ENCODE measurements at regions not wholly inside any gene's neighbourhood (a gene's known extent, or its start where the extent isn't known, plus 50 kb on each side); places are given as distances from the start of the nearest gene placed in this dataset.

DNA sequence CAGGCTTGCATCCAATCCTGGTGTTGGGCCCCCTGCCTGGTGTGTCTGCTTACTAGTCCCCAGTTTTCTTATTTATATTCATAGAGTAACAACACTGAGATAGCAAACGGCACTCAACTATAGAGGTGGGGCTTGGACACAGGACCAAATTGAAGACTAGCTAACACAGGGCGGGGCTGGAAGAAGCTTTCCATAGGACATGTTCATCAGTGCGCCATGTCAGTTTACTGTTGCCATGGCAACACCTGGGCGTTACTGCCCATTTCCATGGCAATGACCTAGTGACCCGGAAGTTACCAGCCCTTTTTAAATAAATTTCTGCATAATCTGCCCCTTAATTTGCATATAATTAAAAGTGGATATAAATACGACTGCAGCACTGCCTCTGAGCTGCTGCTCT, 275.5 kb upstream of the TMEM132C start:
- Histone ChIP-seq H3K9me2 (replicated peaks; ENCODE audit: insufficient read depth, low read length) (no peaks in the 10 kb centered on the region), H3K27me3 (ENCODE audit: low read length) (no peaks in the 10 kb centered on the region), H4K20me1 (ENCODE audit: low read depth, low read length) (no peaks in the 10 kb centered on the region), H3F3A (ENCODE audit: insufficient read depth) (no peaks in the 10 kb centered on the region), H3K79me2 (ENCODE audit: insufficient read depth, low read length) (no peaks in the 10 kb centered on the region), H2AFZ (ENCODE audit: low read depth, low read length, severe bottlenecking) (no peak overlapping the region), H3K4me2 (ENCODE audit: low read depth, low read length, poor library complexity, severe bottlenecking) (no peak overlapping the region), H3K9ac (ENCODE audit: low read length) (no peak overlapping the region), H3K9me3 (ENCODE audit: insufficient read depth, low read length) (no peaks in the 10 kb centered on the region), H3K36me3 (ENCODE audit: low read length) (no peaks in the 10 kb centered on the region), H3K4me3 (ENCODE audit: insufficient read depth, low read length, poor library complexity, severe bottlenecking) (no peak overlapping the region), H3K27ac (ENCODE audit: low read depth, low read length) (no peak overlapping the region)
- TF ChIP-seq, protein P1, sequence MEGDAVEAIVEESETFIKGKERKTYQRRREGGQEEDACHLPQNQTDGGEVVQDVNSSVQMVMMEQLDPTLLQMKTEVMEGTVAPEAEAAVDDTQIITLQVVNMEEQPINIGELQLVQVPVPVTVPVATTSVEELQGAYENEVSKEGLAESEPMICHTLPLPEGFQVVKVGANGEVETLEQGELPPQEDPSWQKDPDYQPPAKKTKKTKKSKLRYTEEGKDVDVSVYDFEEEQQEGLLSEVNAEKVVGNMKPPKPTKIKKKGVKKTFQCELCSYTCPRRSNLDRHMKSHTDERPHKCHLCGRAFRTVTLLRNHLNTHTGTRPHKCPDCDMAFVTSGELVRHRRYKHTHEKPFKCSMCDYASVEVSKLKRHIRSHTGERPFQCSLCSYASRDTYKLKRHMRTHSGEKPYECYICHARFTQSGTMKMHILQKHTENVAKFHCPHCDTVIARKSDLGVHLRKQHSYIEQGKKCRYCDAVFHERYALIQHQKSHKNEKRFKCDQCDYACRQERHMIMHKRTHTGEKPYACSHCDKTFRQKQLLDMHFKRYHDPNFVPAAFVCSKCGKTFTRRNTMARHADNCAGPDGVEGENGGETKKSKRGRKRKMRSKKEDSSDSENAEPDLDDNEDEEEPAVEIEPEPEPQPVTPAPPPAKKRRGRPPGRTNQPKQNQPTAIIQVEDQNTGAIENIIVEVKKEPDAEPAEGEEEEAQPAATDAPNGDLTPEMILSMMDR (IDR thresholded peaks at IDR 0.05; ENCODE audit: insufficient read depth, low read length, poor library complexity, severe bottlenecking): no peak
- no peak for TF ChIP-seq EZH2phosphoT487 (conservative IDR thresholded peaks at IDR 0.05; ENCODE audit: low read length)

DNA sequence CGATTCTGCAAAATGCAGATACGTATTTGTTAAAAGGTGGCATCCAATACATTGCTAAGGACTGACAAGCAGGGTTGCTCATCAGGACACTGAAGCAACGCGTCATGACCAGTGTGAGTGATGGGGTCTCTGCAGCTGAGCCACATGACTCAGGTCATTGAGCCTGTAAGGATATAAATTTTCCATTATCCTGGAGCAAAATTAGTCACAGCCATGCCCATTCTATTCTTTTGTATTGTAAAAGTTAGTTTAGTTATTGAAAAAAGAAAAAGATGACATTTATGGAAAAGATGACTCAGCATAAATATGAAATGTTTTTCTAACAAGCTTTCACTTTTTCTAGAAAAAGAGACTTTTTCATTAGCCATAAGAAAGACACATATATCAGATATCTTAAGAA, 268.0 kb upstream of the TMEM132C start:
- Histone ChIP-seq H3K4me3 (ENCODE audit: insufficient read depth, low read length, poor library complexity, severe bottlenecking) (no peak overlapping the region), H3K36me3 (ENCODE audit: low read length) (no peaks in the 10 kb centered on the region), H3K9me2 (replicated peaks; ENCODE audit: insufficient read depth, low read length) (no peaks in the 10 kb centered on the region), H3K9ac (ENCODE audit: low read length) (no peak overlapping the region), H3K9me3 (ENCODE audit: insufficient read depth, low read length) (no peaks in the 10 kb centered on the region), H3K4me2 (ENCODE audit: low read depth, low read length, poor library complexity, severe bottlenecking) (no peak overlapping the region), H3F3A (ENCODE audit: insufficient read depth) (no peaks in the 10 kb centered on the region), H2AFZ (ENCODE audit: low read depth, low read length, severe bottlenecking) (no peak overlapping the region), H3K79me2 (ENCODE audit: insufficient read depth, low read length) (no peaks in the 10 kb centered on the region), H3K27me3 (ENCODE audit: low read length) (no peaks in the 10 kb centered on the region), H3K27ac (ENCODE audit: low read depth, low read length) (no peak overlapping the region), H4K20me1 (ENCODE audit: low read depth, low read length) (no peaks in the 10 kb centered on the region)
- TF ChIP-seq EZH2phosphoT487 (conservative IDR thresholded peaks at IDR 0.05; ENCODE audit: low read length): no peak
- TF ChIP-seq, protein P1 (IDR thresholded peaks at IDR 0.05; ENCODE audit: insufficient read depth, low read length, poor library complexity, severe bottlenecking): no peak

DNA sequence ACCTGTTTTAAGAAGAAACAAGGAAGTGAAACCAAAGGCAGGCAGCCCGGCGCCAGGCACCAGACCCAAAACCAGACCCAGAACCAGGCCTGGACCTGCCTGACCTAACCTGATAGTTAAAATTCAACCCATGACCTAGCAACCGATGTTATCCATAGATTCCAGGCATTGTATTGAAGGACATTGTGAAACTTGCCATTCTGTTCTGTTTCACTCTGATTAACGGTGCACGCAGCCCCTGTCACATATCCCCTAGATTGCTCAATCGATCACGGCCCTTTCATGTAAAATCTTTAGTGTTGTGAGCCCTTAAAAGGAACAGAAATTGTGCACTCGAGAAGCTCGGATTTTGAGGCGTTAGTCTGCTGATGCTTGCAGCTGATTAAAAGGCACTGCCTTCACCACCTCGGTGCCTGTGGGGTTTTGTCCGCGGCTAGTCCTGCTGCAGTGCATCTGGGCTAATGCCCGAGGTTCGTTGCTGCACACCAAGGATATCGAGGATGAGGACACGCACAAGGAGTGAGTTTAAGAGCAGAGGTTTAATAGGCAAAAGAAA, 262.5 kb upstream of the TMEM132C start:
- TF ChIP-seq, protein P1 (IDR thresholded peaks at IDR 0.05; ENCODE audit: insufficient read depth, low read length, poor library complexity, severe bottlenecking): no peak
- no peak for TF ChIP-seq EZH2phosphoT487 (conservative IDR thresholded peaks at IDR 0.05; ENCODE audit: low read length)
- Histone ChIP-seq H2AFZ (ENCODE audit: low read depth, low read length, severe bottlenecking) (no peak overlapping the region), H3K9me3 (ENCODE audit: insufficient read depth, low read length) (no peaks in the 10 kb centered on the region), H3K4me2 (ENCODE audit: low read depth, low read length, poor library complexity, severe bottlenecking) (no peak overlapping the region), H3K36me3 (ENCODE audit: low read length) (no peaks in the 10 kb centered on the region), H3K9me2 (replicated peaks; ENCODE audit: insufficient read depth, low read length) (no peaks in the 10 kb centered on the region), H3K4me3 (ENCODE audit: insufficient read depth, low read length, poor library complexity, severe bottlenecking) (no peak overlapping the region), H3K79me2 (ENCODE audit: insufficient read depth, low read length) (no peaks in the 10 kb centered on the region), H3K27ac (ENCODE audit: low read depth, low read length) (no peak overlapping the region), H3K27me3 (ENCODE audit: low read length) (no peaks in the 10 kb centered on the region), H4K20me1 (ENCODE audit: low read depth, low read length) (no peaks in the 10 kb centered on the region), H3F3A (ENCODE audit: insufficient read depth) (no peaks in the 10 kb centered on the region), H3K9ac (ENCODE audit: low read length) (no peak overlapping the region)
